ENCODE measurements at regions not wholly inside any gene's neighbourhood (a gene's known extent, or its start where the extent isn't known, plus 50 kb on each side); places are given as distances from the start of the nearest gene placed in this dataset.

GRCh38 chr16:72469932-72470331 lies 298.0 kb upstream of the PMFBP1 start:
- no peak for TF ChIP-seq CTCF (IDR thresholded peaks at IDR 0.05)
- TF ChIP-seq POLR2A (IDR thresholded peaks at IDR 0.05): no peak
- TF ChIP-seq POLR2AphosphoS5 (IDR thresholded peaks at IDR 0.05; ENCODE audit: insufficient read depth in 1 of 2, low read depth in 1 of 2): no peak

All from vagina (tissue), 2 donors.